HCT116 (cell line): ENCODE measurements at regions not wholly inside any gene's neighbourhood (a gene's known extent, or its start where the extent isn't known, plus 50 kb on each side); places are given as distances from the start of the nearest gene placed in this dataset.

Source experiments
- ATAC-seq: fragments of 200-7000 bp; cut with Tn5 transposase; 2 replicates; pipeline ENCODE4 v1.9.1; 2020; ENCODE audit warnings: mild to moderate bottlenecking, moderate library complexity
- BruUV-seq: library from RNA; stranded (reverse); fragments of 400-500 nt; replicated peaks from 2 replicates; lab custom pipeline; 2021; lab: Mats Ljungman, UMichigan
- CTCF ChIA-PET: fragments of 300-600 bp; sonication (Branson Sonifier 250); formaldehyde crosslinking; loops from one replicate; lab custom pipeline; 2021; ENCODE audit warnings: antibody characterized with exemption; lab: Charles Lee
- POLR2A ChIA-PET: fragments of 300-600, 350-600 bp; sonication (Branson Sonifier 250); formaldehyde crosslinking; loops from one replicate; lab custom pipeline; 2021; ENCODE audit warnings: antibody characterized with exemption; lab: Charles Lee
- RAD21 ChIA-PET, 2 experiments: fragments of 300-600 bp; sonication (Branson Sonifier 250); formaldehyde crosslinking; loops; one replicate each; lab custom pipeline; 2023; ENCODE audit warnings: low total read pairs in 2 of 2; ENCODE audit not compliant: uncharacterized antibody in 2 of 2, unreplicated experiment in 2 of 2, low non-redundant PET in 1 of 2; lab: Charles Lee
- DNase-seq: peaks from one replicate; pipeline ENCODE4 v3.0.0-alpha.2; 2010; ENCODE audit warnings: low read depth, low spot score
- H2AFZ ChIP-seq: fragments of 200-600 bp; shearing (Covaris generic), sonication (generic); 2 replicates; pipeline ENCODE4 v1.6.1; 2017; ENCODE audit warnings: low read depth, mixed run types, mixed read lengths, antibody characterized with exemption, low read length; ENCODE audit not compliant: poor library complexity, severe bottlenecking
- H3K27ac ChIP-seq: 2 replicates; pipeline ENCODE4 v1.5.1; 2012; ENCODE audit warnings: low read depth, low read length
- H3K27me3 ChIP-seq: fragments of 200-600 bp; sonication (generic); 2 replicates; pipeline ENCODE4 v1.6.1; 2016; ENCODE audit warnings: mixed run types, low read length, mixed read lengths; ENCODE audit not compliant: insufficient read depth
- H3K36me3 ChIP-seq, 2 experiments: fragments of 200-500 bp in 1 of 2; fragments of 200-600 bp in 1 of 2; sonication (Bioruptor generic) in 1 of 2; sonication (generic) in 1 of 2; 2 replicates each; pipeline versions ENCODE4 v1.5.1 to v1.6.1; 2014 to 2016; ENCODE audit warnings: low read length in 2 of 2, inconsistent platforms in 1 of 2, mixed read lengths in 1 of 2, mixed run types in 1 of 2; ENCODE audit not compliant: insufficient read depth in 2 of 2, control insufficient read depth in 1 of 2
- H3K4me1 ChIP-seq, 2 experiments: fragments of 200-600 bp in 1 of 2; sonication (generic) in 1 of 2; 2 replicates each; pipeline versions ENCODE4 v1.5.1 to v1.6.1; 2012 to 2017; ENCODE audit warnings: low read length in 2 of 2, inconsistent platforms in 1 of 2, mild to moderate bottlenecking in 1 of 2, mixed read lengths in 1 of 2, mixed run types in 1 of 2, moderate library complexity in 1 of 2; ENCODE audit not compliant: insufficient read depth in 2 of 2, control insufficient read depth in 1 of 2
- H3K4me2 ChIP-seq: fragments of 200-600 bp; sonication (generic); 2 replicates; pipeline ENCODE4 v1.6.1; 2017; ENCODE audit warnings: mixed run types, low read length, mixed read lengths
- H3K4me3 ChIP-seq, 2 experiments: fragments of 200-600 bp in 1 of 2; sonication (generic) in 1 of 2; replicated peaks in 1 of 2; 2 replicates each; pipeline ENCODE4 v1.5.1; 2011 to 2016; ENCODE audit warnings: low read length in 2 of 2, control low read depth in 1 of 2, low read depth in 1 of 2, mild to moderate bottlenecking in 1 of 2, mixed read lengths in 1 of 2, mixed run types in 1 of 2
- H3K79me2 ChIP-seq: fragments of 200-600 bp; sonication (generic); 2 replicates; pipeline ENCODE4 v1.6.1; 2017; ENCODE audit warnings: mild to moderate bottlenecking, mixed run types, low read length, moderate library complexity, mixed read lengths; ENCODE audit not compliant: insufficient read depth
- H3K9ac ChIP-seq: fragments of 200-600 bp; sonication (generic); 2 replicates; pipeline ENCODE4 v1.6.1; 2016; ENCODE audit warnings: low read length, mixed read lengths
- H3K9me2 ChIP-seq: fragments of 200-600 bp; sonication (generic), shearing (Covaris generic); 2 replicates; pipeline ENCODE4 v1.6.1; 2017; ENCODE audit warnings: mixed run types, mild to moderate bottlenecking, moderate library complexity; ENCODE audit not compliant: insufficient read depth
- H3K9me3 ChIP-seq, 2 experiments: fragments of 200-500 bp in 1 of 2; fragments of 200-600 bp in 1 of 2; sonication (Bioruptor generic) in 1 of 2; sonication (generic) in 1 of 2; 2 replicates each; pipeline ENCODE4 v1.6.1; 2014 to 2017; ENCODE audit warnings: low read length in 2 of 2, mixed read lengths in 2 of 2, inconsistent platforms in 1 of 2, low read depth in 1 of 2, mild to moderate bottlenecking in 1 of 2, mixed run types in 1 of 2, moderate library complexity in 1 of 2; ENCODE audit not compliant: control insufficient read depth in 1 of 2, insufficient read depth in 1 of 2
- H4K20me1 ChIP-seq: fragments of 200-600 bp; sonication (generic), shearing (Covaris generic); 2 replicates; pipeline ENCODE4 v1.6.1; 2017; ENCODE audit warnings: mixed run types, mild to moderate bottlenecking, moderate library complexity; ENCODE audit not compliant: insufficient read depth
- CBX3 ChIP-seq: IDR thresholded peaks from 2 replicates; pipeline ENCODE4 v1.6.1; 2012; ENCODE audit warnings: low read depth
- EGR1 ChIP-seq: IDR thresholded peaks from 2 replicates; pipeline ENCODE4 v1.6.1; 2012; ENCODE audit warnings: low read depth
- ELF1 ChIP-seq: IDR thresholded peaks from 2 replicates; pipeline ENCODE4 v1.6.1; 2012; ENCODE audit warnings: low read depth, borderline replicate concordance
- EZH2phosphoT487 ChIP-seq: fragments of 200-600 bp; IDR thresholded peaks from 2 replicates; pipeline ENCODE4 v1.6.1; 2018; ENCODE audit warnings: antibody characterized with exemption, borderline replicate concordance
- JUND ChIP-seq: IDR thresholded peaks from 2 replicates; pipeline ENCODE4 v1.6.1; 2012
- POLR2A ChIP-seq: IDR thresholded peaks from 2 replicates; pipeline ENCODE4 v1.7.0; 2011; ENCODE audit warnings: borderline replicate concordance; ENCODE audit not compliant: insufficient read depth, insufficient read length; ENCODE audit errors: extremely low read depth
- SP1 ChIP-seq: IDR thresholded peaks from 2 replicates; pipeline ENCODE4 v1.6.1; 2012; ENCODE audit warnings: low read depth
- TCF7L2 ChIP-seq: IDR thresholded peaks from 2 replicates; pipeline ENCODE4 v1.7.0; 2011; ENCODE audit warnings: borderline replicate concordance, inconsistent platforms; ENCODE audit not compliant: insufficient read depth, insufficient read length; ENCODE audit errors: extremely low read depth
- YY1 ChIP-seq: IDR thresholded peaks from 2 replicates; pipeline ENCODE4 v1.6.1; 2011; ENCODE audit warnings: low read length, low read depth, moderate library complexity, mild to moderate bottlenecking; ENCODE audit not compliant: insufficient replicate concordance; ENCODE audit errors: extremely low read depth
- ZFX ChIP-seq: fragments of 450-650 bp; IDR thresholded peaks from 2 replicates; pipeline ENCODE4 v1.6.1; 2017
- ZNF274 ChIP-seq: fragments of 200-500 bp; sonication (Bioruptor generic); IDR thresholded peaks from 2 replicates; pipeline ENCODE4 v1.6.1; 2014; ENCODE audit warnings: mild to moderate bottlenecking, low read depth, low read length, inconsistent platforms
- intact Hi-C: fragments of 100-400 bp; cut with micrococcal nuclease; formaldehyde crosslinking; loops from 2 replicates; pipeline ENCODE4 v1.10.0; 2022
- TF ChIP-seq, protein P1 (sequence below): IDR thresholded peaks from 2 replicates; pipeline ENCODE4 v1.6.1; 2012
- TF ChIP-seq, protein P2 (sequence below): IDR thresholded peaks from 2 replicates; pipeline ENCODE4 v1.6.1; 2011; ENCODE audit warnings: mild to moderate bottlenecking, low read length, moderate library complexity; ENCODE audit not compliant: insufficient replicate concordance; ENCODE audit errors: extremely low read depth
- TF ChIP-seq, protein P3 (sequence below), 3 experiments: fragments of 200-600 bp in 1 of 3; sonication (generic) in 1 of 3; IDR thresholded peaks in 2 of 3; conservative IDR thresholded peaks in 1 of 3; 2 replicates each; pipeline ENCODE4 v1.5.1; 2012 to 2017; ENCODE audit warnings: low read depth in 2 of 3, low read length in 2 of 3, antibody characterized with exemption in 1 of 3, borderline replicate concordance in 1 of 3, control low read depth in 1 of 3, mild to moderate bottlenecking in 1 of 3, mixed read lengths in 1 of 3, mixed run types in 1 of 3, moderate library complexity in 1 of 3; ENCODE audit not compliant: insufficient read depth in 1 of 3
- TF ChIP-seq, protein P4 (sequence below): IDR thresholded peaks from 2 replicates; pipeline ENCODE4 v1.6.1; 2012; ENCODE audit warnings: low read depth

DNA sequence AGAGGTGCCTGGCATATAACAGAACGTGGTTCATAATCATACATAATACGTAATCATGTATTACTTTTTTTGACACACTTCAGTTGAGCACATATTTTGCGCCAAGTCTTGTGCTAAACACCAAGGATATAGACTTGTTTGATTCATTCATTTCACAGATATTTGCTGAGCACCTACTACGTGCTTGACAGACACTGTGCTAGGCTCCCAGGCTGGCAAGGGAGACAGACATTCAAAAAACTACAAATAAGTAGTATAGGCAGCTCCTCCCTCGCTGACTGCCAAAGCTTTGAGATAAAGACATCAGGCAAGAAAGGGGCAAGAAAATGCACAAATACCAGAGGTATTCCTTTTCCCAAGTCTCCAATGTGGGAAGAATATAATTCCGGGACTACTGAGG is 122.5 kb upstream of the CPEB4 start:
- ATAC-seq (no peak), DNase-seq (no peak)
- H3K9me2 ChIP-seq, result no peaks in the 10 kb centered on the region
- ChIA-PET RAD21 (no interaction called here), CTCF (no interaction called here), POLR2A (no interaction called here)
- no peak overlapping the region for H3K27ac ChIP-seq
- H3K4me3 ChIP-seq, result no peak overlapping the region
- peaks cover 24 to 40% of the 10 kb centered on the region in 2 experiments for H3K4me1 ChIP-seq
- TF ChIP-seq EGR1, result no peak
- no peak for TF ChIP-seq YY1
- TF ChIP-seq, protein P1, sequence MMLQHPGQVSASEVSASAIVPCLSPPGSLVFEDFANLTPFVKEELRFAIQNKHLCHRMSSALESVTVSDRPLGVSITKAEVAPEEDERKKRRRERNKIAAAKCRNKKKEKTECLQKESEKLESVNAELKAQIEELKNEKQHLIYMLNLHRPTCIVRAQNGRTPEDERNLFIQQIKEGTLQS, result no peak
- TF ChIP-seq ZFX, result no peak
- TF ChIP-seq ELF1, result no peak
- TF ChIP-seq, protein P2, sequence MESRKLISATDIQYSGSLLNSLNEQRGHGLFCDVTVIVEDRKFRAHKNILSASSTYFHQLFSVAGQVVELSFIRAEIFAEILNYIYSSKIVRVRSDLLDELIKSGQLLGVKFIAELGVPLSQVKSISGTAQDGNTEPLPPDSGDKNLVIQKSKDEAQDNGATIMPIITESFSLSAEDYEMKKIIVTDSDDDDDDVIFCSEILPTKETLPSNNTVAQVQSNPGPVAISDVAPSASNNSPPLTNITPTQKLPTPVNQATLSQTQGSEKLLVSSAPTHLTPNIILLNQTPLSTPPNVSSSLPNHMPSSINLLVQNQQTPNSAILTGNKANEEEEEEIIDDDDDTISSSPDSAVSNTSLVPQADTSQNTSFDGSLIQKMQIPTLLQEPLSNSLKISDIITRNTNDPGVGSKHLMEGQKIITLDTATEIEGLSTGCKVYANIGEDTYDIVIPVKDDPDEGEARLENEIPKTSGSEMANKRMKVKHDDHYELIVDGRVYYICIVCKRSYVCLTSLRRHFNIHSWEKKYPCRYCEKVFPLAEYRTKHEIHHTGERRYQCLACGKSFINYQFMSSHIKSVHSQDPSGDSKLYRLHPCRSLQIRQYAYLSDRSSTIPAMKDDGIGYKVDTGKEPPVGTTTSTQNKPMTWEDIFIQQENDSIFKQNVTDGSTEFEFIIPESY, result no peak
- TF ChIP-seq, protein P3, sequence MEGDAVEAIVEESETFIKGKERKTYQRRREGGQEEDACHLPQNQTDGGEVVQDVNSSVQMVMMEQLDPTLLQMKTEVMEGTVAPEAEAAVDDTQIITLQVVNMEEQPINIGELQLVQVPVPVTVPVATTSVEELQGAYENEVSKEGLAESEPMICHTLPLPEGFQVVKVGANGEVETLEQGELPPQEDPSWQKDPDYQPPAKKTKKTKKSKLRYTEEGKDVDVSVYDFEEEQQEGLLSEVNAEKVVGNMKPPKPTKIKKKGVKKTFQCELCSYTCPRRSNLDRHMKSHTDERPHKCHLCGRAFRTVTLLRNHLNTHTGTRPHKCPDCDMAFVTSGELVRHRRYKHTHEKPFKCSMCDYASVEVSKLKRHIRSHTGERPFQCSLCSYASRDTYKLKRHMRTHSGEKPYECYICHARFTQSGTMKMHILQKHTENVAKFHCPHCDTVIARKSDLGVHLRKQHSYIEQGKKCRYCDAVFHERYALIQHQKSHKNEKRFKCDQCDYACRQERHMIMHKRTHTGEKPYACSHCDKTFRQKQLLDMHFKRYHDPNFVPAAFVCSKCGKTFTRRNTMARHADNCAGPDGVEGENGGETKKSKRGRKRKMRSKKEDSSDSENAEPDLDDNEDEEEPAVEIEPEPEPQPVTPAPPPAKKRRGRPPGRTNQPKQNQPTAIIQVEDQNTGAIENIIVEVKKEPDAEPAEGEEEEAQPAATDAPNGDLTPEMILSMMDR (IDR thresholded peaks at IDR 0.05 in 2 of 3, conservative IDR thresholded peaks at IDR 0.05 in 1 of 3; ENCODE audit: borderline replicate concordance in 1 of 3, insufficient read depth in 1 of 3, low read depth in 2 of 3, low read length in 2 of 3), result no peak
- no peak for TF ChIP-seq ZNF274
- no peak for TF ChIP-seq JUND
- no peak for TF ChIP-seq EZH2phosphoT487
- TF ChIP-seq, protein P4, sequence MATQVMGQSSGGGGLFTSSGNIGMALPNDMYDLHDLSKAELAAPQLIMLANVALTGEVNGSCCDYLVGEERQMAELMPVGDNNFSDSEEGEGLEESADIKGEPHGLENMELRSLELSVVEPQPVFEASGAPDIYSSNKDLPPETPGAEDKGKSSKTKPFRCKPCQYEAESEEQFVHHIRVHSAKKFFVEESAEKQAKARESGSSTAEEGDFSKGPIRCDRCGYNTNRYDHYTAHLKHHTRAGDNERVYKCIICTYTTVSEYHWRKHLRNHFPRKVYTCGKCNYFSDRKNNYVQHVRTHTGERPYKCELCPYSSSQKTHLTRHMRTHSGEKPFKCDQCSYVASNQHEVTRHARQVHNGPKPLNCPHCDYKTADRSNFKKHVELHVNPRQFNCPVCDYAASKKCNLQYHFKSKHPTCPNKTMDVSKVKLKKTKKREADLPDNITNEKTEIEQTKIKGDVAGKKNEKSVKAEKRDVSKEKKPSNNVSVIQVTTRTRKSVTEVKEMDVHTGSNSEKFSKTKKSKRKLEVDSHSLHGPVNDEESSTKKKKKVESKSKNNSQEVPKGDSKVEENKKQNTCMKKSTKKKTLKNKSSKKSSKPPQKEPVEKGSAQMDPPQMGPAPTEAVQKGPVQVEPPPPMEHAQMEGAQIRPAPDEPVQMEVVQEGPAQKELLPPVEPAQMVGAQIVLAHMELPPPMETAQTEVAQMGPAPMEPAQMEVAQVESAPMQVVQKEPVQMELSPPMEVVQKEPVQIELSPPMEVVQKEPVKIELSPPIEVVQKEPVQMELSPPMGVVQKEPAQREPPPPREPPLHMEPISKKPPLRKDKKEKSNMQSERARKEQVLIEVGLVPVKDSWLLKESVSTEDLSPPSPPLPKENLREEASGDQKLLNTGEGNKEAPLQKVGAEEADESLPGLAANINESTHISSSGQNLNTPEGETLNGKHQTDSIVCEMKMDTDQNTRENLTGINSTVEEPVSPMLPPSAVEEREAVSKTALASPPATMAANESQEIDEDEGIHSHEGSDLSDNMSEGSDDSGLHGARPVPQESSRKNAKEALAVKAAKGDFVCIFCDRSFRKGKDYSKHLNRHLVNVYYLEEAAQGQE, result no peak
- no peak for TF ChIP-seq CBX3
- TF ChIP-seq TCF7L2, result no peak
- TF ChIP-seq POLR2A, result no peak
- no peak for TF ChIP-seq SP1
- BruUV-seq, result no TSS peak
- intact Hi-C loops, result loop anchor here (5.0 to 10.0 kb wide), 3 partner anchors 122 to 959 kb away; partner anchors contain the start of genes CPEB4 and MSX2
- H3K9ac ChIP-seq, result no peak overlapping the region
- H3K79me2 ChIP-seq, result no peaks in the 10 kb centered on the region
- H2AFZ ChIP-seq, result no peak overlapping the region
- peaks cover 62% of the 10 kb centered on the region; the same call in 1 of the 2 replicates for H3K27me3 ChIP-seq
- H3K36me3 ChIP-seq, result no peaks in the 10 kb centered on the region
- H4K20me1 ChIP-seq, result no peaks in the 10 kb centered on the region
- no peaks in the 10 kb centered on the region for H3K9me3 ChIP-seq
- no peak overlapping the region for H3K4me2 ChIP-seq
